Adrenal gland (tissue), 5 donors: ENCODE measurements at regions not wholly inside any gene's neighbourhood (a gene's known extent, or its start where the extent isn't known, plus 50 kb on each side); places are given as distances from the start of the nearest gene placed in this dataset.

Experiments used
- CTCF ChIP-seq, 6 experiments: fragments of 450-650 bp in 4 of 6; fragments of 200-600 bp in 2 of 6; sonication (generic) in 1 of 6; IDR thresholded peaks; 1 replicate in 5 of 6; 2 replicates in 1 of 6; pipeline versions ENCODE4 v1.5.1 to v1.8.0; 2016 to 2021; ENCODE audit warnings: antibody characterized with exemption in 6 of 6, mild to moderate bottlenecking in 2 of 6, moderate library complexity in 1 of 6
- POLR2A ChIP-seq, 2 donors: fragments of 450-650 bp; IDR thresholded peaks; one replicate each; pipeline ENCODE4 v1.6.1; 2017; ENCODE audit warnings: antibody characterized with exemption in 2 of 2, mild to moderate bottlenecking in 2 of 2, moderate library complexity in 1 of 2
- donor health status: DM: no; HTN: no; CAD: no.

GRCh38 chr17:77570565-77570898, 388.0 kb upstream of the TNRC6C start:
- TF ChIP-seq CTCF (IDR thresholded peaks at IDR 0.05) (no peak), POLR2A (IDR thresholded peaks at IDR 0.05) (no peak)
